HG03575 (cell line): ENCODE measurements at regions not wholly inside any gene's neighbourhood (a gene's known extent, or its start where the extent isn't known, plus 50 kb on each side); places are given as distances from the start of the nearest gene placed in this dataset.

Experiments used
- ATAC-seq: cut with Tn5 transposase; IDR thresholded peaks from one replicate; pipeline ENCODE4 v1.9.1; 2021; ENCODE audit not compliant: unreplicated experiment, insufficient number of reproducible peaks, low FRiP score; ENCODE audit errors: extremely low read depth

DNA sequence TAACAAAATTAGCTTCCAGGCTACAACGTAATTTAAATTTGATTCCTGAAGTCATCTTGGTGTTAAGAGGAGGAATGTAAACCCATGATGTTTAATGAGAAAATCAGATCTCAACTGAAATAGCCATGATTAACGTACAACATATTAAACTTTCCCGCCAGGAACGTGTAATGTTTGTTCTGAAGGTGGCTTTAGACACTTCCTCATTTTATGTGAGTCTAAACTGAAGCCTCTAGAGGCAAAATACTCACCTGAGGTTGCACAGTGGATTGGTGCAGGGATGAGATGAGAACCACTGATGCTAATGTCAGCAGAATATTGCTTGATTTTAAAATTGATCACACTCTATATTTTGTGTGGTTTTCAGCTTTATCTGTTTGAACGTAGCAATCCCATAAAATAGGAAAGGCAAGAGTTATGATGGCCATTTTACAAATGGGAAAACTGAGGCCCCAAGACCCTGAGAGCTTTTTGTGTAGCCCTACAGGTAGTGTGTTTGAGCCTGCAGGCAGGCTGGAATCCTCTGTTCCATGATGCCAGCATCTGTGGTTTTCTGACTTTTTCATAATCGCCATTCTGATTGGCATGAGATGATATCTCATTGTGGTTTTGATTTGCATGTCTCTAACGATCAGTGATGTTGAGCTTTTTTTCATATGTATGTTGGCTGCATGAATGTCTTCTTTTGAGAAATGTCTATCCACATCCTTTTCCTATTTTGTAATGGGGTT, 243.7 kb upstream of the BMPER start:
- no peak for ATAC-seq

- ATAC-seq = no peak
Observed at GRCh38 chr7:33666531-33666930, 238.8 kb upstream of the BMPER start.

GRCh38 chr7:33667196-33667595, 238.1 kb upstream of the BMPER start:
- ATAC-seq = no peak

- no peak for ATAC-seq
Observed at GRCh38 chr7:33669251-33669670, 236.1 kb upstream of the BMPER start.

GRCh38 chr7:33671531-33672262, 233.6 kb upstream of the BMPER start:
- peak; percentile 69 for ATAC-seq

- ATAC-seq = no peak
Observed at GRCh38 chr7:33673029-33673700, 232.2 kb upstream of the BMPER start.

DNA sequence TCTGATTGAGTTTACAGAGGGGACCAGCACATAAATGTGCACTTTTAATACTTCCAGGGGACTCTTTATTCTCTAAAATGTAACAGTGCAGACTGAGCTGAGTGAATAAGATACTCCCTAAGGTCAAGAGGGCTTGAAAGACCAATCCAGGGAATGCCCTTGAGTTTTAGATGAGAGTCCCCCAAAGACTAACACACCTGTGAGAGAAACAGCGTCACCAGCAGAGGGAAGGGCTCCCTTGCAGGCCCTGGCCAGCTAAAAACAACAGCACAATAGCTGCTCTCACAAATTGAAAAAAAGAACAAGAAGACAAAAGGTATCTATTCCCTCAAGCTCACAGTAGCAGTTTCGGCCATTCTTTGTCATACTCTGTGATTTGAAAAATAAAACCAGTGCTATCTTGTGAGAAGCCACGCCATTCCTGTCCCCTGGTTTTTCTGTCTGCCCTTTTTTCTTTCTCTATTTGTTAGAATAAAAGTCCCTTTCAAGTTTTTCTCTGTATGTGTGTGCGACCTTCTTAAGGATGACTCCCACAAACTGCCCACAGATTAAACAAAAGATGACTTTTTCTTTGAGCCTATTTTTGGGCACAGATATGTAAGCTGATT, 230.4 kb upstream of the BMPER start:
- ATAC-seq = no peak

DNA sequence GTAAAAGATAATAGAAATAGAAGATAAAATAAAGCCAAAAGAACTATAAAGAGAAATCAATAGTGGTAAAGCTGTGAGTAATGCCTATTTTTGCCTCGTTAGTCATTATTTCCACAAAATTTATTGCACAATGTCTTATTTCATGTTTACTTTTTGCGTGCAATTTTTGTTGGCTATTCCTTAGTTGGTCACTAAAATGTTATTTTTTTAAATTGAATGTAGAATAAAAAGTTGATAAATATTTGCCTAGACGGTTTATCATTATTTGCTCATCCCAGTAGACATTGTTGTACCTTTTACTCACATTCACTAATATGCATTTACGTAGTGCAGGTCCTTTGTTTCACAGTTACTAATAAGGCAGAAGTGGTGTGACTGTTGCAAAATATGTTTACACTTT, 227.8 kb upstream of the BMPER start:
- ATAC-seq = no peak

GRCh38 chr7:33678569-33679335, 226.6 kb upstream of the BMPER start:
- no peak for ATAC-seq

DNA sequence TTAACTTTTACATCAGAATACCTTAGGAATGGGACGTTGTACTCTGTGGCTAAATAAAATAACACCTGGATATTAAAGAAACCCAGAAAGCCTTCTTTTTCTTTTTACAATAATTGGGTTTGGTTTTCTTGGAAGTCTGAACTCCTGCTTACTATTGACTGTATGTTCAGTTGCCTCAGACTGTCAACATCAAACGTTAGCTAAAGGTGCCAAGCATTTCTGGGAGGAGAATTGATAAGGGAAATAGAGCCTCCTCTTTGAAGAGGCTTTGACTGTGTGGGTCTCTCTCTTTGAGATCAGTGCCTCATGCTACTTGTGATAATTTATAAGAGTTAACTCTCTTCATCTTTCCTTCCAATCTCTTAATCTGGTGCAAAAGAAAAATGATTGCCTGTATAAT, 224.7 kb upstream of the BMPER start:
- ATAC-seq = no peak

DNA sequence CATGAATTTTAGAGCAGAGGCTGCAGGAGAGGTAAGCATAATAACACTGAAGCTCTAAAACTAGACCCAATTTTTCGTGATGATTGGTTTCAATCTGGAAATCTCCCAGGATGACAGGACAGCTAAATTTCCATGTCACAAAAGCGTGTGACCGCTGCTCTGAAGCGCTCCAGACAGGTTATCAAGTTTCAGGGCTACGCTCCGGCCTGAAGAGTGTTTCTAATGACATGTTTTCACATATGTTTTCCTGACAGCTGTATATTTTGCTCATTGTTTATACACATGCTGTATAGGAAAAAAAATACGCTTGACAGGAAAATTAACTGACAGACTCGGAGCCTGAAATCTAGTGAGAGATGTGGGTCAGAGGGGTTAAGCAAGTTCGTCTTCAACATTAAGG, 219.8 kb upstream of the BMPER start:
- ATAC-seq = no peak

- no peak for ATAC-seq
Observed at GRCh38 chr7:33685981-33686683, 219.2 kb upstream of the BMPER start.

DNA sequence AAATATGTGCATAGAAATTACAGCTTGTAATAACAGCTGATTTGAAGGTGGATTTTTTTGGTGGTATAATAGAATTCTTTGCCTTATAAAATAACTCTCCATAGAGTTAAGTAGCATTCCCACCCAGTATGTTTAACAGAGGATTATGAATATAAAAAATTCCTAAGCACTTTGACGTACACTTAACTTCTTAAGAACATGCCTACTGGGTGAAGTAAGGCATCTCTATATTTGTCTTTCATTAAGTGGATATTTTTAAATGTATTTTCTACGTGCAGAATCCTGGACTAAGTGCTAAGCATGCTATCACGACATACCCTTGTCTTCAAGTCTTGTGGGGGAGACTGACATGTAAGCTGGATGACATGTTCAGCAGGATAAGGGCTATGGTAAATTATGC, 217.7 kb upstream of the BMPER start:
- ATAC-seq = no peak

GRCh38 chr7:33691180-33691579, 214.2 kb upstream of the BMPER start:
- no peak for ATAC-seq

DNA sequence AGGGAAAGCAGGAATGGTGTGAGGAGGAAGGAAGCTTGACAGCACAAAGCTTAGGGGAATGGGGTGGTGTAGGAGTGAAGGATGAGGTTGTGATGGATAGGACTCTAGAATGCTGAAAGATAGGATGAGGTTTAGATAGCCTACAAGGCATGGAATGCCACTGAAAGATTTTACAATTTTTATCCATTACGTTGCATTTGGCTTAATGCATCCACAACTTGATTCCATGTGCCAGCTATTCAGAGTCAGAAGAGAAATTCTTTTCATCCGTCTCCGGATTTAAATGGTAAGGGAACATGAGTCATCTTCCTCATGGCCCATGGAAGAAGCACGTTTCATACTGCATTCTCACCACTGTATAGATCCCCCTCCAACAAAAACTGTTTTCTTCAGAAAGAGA, 212.4 kb upstream of the BMPER start:
- no peak for ATAC-seq

DNA sequence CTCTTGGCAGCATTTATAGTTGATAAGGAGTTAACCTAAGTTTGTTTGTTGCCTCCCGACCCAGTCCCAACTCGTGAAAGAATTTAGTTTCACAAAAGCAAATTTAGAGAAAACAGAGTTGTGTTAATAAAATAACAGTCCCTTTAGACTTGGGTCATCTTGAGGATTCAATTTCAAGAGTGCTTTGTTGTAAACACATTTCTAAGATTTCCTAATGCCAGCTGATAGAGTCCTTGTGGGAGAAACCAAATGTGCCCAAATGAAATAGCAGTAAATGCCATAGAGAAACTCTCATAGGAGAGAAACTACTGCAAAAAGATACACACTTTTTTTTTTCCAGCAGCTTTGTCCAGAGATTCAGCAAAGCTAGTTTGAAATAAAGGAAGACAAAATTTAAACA, 211.3 kb upstream of the BMPER start:
- ATAC-seq = no peak

DNA sequence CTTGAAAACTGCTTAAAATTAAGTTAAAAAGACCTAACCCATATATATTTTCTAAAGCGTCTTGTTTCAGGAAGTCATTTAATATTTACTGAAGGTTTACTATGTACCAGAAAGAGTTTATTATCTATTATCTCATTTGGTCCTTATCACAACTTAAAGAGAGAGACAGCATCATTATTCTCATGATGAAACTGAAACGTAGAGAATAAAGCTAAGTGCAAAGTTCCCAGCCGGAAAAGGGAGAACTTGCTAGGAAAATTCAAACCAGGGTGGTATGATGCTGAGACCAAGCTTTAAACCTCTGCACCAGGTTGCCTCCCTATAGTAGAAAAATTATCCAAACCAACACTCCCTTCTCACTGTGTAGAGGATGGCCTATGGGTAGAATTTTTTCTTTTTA, 207.7 kb upstream of the BMPER start:
- ATAC-seq = no peak

DNA sequence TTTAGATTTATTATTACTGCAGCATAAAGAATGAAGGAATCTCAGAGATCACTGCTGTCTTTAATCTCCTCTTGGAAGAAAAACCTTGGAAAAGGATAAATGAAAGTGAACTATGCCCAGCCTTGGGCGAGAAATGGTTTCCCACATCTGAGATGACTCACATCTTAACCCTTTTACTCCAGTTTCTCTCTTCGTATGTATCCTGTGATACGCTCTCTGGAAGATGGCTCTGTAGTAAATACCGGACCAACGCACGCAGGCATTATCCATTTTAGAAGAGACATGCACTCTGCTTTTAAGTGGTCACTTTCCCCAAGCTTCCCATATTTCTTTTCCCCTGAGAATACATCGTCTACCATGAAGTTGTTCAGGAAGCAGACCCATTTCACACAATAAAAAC, 207.3 kb upstream of the BMPER start:
- no peak for ATAC-seq
